ENCODE measurements at regions not wholly inside any gene's neighbourhood (a gene's known extent, or its start where the extent isn't known, plus 50 kb on each side); places are given as distances from the start of the nearest gene placed in this dataset.
"Not testable (repeated sequence)": the region's sequence is repeated elsewhere in the genome, so short reads cannot be mapped to it uniquely, and the experiment has no call there.

DNA sequence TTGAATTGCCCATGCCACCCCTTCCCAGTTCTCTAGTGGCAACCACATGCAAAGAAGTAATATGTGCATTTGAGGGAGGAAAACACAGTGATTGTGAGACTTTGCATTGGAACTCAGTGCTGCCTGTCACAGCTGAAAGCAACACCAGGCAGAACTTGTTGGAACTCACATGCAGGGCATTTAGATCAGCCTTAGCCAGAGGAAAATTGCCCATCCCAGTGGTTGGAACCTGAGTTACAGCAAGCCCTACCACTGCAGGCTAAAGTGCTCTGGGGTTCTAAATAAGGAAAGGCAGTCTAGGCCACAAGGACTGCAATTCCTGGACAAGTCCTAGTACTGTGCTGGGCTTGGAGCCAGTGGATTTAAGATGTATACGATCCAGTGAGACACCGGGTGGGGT is 245.3 kb upstream of the UFL1 start:
- FAIRE-seq: no peak

DNA sequence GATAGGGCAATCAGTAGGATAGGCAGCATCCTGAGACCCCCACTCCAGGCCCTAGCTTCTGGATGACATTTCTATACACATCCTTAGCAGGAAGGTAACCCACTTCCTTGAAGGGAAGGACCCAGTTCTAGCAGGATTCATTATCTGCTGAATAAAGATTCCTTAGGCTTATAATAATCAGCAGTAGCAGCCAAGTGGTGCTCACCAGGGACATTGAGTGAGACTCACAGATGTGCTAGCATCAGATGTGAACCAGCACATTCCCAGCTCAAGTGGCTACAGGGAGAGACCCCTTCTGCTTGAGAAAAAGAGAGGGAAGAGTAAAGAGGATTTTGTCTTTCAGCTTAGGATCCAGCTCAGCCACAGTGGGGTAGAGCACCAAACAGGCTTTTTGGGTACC is 244.8 kb upstream of the UFL1 start:
- no peak for FAIRE-seq

DNA sequence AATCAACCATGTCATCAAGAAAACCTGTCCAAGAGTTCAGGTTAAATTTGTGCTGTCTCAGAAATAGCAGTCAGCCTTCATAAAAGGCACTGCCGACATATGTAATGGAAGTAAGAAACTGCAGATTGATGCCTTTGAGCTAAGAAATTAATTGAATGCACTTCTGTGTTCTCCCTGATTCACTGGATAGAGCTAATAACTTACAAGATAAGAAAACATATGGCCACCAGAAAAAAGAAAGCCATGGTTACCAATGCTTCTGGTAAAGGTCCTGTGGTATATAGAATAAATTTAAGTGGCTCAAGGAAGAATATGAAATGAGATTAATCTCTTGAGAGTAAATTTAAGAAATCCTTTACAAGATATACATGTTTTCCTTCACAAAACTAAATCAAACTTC is 242.5 kb upstream of the UFL1 start:
- FAIRE-seq: no peak

DNA sequence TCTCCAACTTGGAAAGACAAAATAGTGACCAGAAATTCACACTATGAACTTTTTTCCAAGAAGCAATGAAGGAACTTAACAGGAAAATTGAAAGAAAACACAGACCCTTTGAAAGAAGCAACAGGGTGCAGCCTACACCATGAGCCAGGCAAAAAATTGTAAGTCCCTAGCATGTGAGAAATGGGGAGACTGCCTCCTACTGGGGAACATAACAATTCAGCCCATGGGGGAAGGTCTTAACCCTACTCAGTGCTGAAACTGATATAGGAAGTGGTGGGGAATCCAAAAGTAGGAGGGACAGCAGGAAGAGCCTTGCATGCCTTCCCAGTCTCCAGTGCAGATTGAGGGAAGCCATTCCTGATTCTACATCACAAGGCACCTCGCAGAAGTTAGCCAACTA is 235.1 kb upstream of the UFL1 start:
- no peak for FAIRE-seq

DNA sequence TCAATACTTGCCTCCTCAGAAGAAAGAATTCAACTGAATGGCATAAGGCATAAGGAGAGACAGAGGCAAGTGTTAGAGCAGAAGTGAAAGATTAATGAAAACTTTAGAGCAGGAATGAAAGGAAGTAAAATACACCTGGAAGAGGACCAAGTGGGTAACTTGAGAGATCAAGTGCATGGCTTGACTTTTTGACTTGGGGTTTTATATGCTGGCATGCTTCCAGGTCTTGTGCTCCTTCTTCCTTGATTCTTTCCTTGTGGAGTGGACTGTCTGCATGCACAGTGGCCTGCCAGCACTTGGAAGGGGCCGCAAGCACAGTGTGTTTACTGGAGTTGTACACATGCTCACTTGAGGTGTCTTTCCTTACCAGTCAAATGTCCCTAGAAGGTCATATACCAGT is 222.1 kb upstream of the UFL1 start:
- no peak for FAIRE-seq

DNA sequence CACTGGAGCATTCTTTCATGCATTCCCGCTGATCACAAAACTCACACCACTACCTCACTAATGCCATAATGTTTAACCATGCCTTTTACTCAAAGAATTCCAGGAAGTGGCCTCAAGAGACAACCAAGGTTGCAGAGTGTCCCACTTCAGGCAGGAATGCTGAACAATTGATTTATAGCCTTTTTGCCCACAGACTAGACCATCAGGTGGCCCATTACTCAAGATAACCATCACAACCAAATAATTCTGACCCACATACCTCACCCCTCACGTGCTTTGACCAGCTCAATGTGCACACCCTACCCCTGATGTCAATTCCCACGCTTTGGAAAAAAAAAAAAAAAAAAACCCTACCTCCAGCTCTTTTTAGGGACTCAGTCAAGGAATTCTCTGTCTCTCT is 220.6 kb upstream of the UFL1 start:
- FAIRE-seq: no peak

DNA sequence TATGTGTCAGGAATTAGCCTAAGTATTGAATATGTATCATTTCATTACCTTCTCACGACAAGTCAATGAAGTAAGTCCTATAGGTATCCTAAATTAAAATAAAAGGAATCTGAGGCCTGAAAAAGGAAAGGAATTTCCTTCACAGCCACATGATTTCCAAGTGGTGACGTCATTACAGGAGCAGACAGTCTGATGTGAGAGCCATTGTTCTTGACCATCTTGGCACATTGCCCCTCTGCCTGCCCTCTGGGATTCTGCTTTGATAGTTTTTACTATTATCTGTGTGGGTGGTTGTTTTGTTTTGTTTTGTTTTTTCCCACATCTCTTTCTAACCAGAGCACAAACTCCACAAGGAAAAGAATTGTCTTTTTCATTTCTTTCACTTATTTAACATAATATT is 219.8 kb upstream of the UFL1 start:
- no peak for FAIRE-seq

DNA sequence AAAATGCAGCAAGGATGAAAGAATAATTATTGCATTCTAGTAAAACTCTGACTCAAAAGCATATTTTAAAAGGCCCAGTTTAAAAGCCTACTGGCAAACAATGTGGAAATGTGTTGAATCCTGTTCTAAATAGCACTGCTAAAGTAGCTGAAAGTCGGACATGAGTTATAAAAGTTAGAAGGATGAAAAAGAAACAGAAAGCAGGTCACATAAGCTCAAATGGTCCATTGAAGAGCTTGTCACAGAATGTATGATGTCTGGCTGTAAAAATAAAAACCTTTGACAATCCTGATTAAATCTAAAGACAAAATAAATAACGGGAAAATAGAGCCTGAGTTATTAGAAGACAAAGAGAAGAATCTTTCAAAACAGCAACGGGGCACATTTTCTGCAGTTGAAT is 218.6 kb upstream of the UFL1 start:
- FAIRE-seq: no peak

DNA sequence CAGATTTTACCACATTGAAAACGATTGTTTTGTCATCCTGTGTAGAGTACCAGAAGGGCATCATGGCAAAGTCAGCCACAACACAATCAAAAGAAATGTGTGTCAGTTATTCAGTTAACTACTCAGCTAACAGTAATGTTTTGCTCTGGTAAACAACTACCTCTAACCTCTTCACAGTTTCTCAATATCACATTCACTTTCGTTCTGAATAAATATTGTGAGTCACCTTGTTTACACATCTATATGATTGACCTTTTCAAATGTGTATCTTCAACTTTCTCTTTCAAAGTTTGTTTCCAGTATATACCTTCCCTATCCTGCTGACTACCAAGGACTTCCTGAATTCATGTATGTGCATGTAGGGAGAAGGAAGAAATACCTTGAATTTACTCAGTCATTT is 216.6 kb upstream of the UFL1 start:
- no peak for FAIRE-seq

DNA sequence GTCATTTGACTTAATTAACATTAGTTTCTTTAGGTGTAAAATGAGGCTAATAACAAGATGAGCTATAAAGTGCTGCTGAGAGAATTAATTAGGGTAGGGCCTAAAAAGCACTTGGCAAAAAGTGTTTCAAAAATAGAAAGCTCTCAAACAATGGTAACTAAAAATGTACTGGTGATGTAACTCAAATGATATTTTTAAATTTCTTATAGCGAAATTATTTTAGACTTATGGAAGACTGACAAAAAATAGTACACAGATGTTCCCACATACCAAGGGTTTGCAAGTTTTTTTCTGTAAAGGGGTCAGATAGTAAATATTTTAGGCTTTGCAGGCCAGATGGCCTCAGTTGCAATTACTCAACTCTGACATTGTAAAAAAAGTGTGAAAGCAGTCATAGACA is 190.7 kb upstream of the UFL1 start:
- no peak for FAIRE-seq

DNA sequence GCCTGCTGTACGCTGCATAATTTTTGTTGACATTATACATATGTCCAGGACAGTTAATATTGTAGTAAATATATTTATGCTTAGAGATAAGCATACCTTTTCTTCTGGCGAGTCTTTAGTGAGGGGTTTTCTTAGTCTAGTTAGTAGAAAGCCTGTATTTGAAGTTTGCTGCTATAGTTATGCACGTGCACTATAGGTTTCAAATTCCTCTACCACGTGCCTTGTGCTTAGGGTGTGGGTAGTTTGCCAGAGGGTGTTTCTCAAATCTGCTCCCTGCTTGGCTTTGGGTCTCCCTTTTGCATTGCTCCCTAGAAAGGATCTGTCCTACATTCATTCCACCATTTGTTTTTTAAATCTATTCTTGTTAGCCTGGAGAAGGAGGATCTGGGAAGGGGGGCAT is 181.4 kb upstream of the UFL1 start:
- FAIRE-seq: no peak

DNA sequence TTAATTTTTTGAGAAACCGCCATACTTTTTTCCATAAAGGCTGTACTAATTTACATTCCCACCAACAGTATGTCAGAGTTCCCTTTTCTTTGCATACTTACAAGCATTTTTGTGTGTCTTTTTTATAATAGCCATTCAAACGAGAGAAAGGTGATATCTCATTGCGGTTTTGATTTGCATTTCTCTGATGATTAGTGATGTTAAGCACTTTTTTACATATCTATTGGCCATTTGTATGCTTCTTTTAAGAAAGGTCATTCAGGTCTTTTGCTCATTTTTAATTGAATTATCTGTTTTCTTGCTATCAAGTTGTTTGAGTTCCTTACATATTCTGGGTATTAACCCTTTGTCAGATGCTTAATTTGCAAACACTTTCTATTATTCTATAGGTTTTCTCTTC is 176.1 kb upstream of the UFL1 start:
- FAIRE-seq: no peak

DNA sequence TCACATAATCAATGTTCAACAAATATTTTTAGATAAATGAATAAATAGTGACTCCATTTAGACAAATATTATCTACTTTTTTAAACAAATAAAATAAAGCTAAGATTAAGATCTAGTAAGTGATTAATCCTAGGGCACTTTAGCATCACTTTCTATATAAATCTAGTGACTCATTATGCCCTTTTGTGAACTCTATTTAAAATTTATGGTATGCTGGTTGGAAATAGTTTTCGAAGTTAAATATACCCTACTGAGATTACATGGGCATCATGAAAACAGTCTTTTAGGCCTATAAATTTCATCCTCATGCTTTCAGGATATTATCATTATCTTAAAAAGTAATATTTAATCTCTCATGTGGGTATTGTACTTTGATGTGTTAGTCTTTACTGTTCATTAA is 140.4 kb upstream of the UFL1 start:
- FAIRE-seq: no peak

DNA sequence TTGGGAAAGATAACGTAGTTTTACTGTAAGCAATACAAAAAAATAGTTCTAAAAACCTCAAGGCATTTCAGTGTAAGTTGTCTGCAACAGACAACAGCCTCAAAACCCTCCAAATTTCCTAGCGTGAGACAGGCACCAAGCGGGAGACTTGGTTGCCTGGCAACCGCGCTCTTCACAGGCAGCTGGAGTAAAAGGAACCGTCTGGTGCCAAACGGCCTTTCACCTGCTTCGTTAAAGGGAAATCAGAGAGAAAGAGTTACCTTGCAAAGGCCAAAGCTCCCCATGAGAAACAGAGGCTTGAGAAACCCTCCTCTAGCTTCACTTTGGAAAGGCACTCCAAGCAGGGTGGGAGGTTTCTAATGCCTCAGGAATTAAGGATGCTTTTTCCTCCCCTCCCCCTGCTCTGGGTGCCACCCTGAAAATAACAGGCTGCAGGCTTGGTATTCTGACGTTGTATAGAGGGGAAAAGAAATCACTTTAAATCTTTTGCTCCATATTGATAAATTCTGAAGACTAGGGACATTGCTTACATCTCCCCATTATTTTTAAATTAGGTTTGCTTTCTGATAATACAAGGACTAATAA is 129.7 kb upstream of the UFL1 start:
- no peak for FAIRE-seq

DNA sequence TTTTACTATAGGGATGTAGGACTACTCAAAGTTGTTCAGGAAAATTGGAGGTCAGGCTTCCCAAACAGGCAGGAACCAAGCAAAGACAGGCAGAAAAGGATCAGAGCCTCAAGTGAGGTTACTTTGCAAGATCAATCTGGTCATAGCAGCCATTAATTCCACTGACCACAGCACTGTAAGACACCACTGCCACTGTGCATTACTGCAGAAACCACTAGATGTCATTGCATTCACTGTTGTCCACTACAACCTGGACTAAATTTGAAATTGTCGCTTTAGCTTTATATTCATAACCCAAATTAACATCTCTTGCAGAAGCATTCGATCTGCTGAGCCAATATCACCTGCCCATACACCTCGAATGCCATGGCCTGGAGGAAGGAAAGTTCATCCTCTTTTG is 126.9 kb upstream of the UFL1 start:
- FAIRE-seq: no peak

DNA sequence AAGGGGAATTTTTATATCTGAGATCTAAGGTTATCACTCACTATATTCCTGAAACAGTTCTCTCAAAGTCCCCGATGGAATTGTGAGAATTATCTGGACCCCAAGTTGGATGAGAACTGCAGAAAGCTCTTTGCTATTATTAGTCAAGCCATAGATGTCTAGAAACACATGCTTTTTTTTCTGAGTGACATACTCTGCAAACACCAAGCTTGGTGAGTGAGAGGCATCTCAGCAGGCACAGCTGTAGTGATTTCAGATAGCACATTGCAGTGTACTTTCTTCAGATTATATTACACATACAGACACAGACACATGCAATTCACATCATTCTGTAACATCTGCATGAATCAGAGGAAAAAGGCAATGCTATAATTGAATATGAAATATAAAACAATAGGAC is 111.1 kb upstream of the UFL1 start:
- no peak for FAIRE-seq

DNA sequence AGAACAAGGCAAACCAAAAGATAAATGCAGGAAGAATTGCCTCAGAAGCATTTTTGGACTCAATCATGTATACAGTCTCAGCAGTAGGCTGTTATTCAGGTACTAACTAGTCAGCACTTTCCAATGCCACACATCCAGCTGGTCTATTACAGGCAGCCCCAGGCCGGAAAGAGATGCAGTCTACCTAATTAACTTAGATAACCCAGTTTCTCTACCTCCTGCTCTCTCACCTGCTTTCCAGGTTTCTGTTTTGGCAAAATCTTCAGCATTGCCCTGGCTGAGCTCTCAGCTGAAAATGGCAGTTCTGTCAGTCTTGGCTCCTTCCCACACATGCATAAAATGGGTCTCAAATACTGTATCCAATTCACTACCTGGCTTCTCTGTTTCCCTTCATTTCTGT is 101.3 kb upstream of the UFL1 start:
- no peak for FAIRE-seq

DNA sequence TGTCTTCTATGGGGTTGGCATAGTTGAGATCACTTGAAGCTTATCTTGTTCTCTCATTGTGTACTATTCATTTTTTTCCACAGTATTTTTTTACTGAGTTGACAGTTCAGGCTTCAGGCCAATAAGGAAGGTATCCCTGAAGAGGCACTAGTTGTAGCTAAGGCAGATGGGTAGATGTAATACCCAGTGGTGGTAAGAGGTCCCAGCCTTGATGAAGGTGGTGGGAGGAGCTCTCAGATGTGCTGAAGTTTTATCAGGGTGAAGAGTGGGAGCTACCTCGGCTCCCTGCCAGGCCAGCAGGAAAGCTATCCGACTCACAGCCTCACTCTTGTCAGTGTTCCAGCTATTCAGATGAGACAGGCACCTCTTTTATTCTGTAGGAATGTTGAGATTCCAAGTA is 87.7 kb upstream of the UFL1 start:
- FAIRE-seq: no peak

DNA sequence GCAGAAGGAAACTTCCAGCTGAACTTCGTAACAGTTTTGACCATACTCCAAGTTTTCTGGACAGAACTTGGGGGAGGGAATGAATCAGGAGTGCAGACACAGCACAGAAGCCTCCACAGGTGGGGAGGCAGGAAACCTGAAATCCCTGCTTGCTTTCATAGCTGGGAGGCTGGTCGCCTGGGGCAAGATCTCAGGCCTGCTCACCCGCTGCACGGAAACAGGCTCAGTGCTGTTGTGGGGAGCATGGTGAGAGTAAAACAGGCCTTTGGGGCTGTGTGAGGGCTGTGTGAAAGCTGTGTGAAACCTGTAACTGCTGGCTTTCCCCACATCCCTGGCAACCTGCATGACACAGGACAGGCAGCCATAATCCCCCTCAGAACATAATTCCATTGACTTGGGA is 85.2 kb upstream of the UFL1 start:
- FAIRE-seq: no peak

DNA sequence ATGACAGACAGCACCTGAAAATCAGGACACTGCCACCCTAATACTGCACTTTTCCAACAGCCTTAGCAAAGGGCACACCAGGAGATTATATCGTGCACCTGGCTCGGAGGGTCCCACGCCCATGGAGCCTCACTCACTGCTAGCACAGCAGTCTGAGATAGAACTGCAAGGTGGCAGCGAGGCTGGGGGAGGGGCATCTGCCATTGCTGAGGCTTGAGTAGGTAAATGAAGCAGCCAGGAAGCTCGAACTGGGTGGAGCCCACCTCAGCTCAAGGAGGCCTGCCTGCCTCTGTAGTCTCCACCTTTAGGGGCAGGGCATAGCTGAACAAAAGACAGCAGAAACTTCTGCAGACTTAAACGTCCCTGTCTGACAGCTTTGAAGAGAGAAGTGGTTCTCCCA is 84.4 kb upstream of the UFL1 start:
- not testable (repeated sequence) for FAIRE-seq

DNA sequence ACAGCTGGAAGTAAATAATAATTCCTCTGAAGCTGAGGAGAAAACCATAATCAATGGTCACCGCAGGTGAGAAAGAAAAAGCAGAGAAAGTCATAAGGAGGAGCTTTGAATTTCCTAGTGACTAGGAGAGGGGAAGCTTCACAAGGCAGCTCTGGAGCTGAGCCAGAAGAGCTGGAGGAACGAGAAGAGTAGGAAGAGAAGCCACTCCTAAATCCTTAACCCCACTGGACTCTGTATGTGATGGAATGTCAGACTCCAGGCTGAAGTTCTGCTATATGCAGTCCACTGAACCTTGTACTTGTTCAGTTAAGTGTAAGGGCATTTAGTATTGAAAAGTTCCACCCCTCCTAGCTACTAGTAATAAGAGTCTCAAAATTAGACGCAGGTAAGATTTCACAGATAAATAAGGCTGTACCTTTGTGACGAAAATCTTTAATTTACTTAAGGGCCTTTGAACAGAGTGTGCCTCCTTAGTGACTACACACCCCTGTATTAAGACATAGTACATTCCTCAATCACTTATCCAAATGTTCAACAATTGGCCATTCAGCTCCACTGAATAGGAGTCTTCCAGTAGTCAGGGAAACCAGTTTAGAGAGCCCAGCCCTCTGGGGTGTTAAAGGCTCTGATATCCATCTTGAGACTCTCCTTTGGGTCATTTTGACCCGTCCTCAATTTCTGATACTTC is 71.4 kb upstream of the UFL1 start:
- FAIRE-seq: no peak

DNA sequence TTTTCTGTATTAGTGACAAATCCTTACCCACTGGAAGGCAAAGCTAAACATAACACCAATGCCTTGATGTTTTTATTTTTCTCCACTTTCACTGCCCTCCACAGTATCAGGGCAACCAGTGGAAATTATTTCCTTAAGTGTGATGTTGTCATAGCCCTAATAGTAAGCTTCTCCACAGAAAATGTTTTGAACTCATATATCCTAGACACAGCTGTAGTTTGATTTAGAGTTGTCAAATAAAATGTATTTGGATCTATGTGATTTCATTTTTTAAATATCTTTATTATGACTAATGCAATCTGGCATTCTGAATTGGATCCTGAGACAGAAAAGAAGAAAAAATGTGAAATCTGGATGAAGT is 70.9 kb upstream of the UFL1 start:
- no peak for FAIRE-seq

DNA sequence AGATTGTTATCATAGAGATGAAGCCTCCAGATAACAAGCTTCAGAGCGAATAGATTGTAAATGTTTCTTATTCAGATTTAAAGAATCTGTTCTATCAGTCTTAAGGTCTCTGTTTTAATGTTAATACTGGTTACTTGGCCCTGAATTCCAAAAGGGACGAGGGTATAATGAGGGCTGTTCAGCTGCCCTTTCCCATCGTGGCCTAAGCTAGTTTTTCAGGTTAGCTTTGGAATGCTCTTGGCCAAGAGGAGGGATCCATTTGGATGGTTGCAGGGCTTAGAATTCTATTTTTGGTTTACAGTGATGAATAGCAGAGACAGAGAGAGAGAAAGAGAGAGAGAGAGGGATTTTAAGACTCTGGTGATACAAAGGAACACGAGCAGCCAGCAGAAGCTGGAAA is 62.8 kb upstream of the UFL1 start:
- no peak for FAIRE-seq

DNA sequence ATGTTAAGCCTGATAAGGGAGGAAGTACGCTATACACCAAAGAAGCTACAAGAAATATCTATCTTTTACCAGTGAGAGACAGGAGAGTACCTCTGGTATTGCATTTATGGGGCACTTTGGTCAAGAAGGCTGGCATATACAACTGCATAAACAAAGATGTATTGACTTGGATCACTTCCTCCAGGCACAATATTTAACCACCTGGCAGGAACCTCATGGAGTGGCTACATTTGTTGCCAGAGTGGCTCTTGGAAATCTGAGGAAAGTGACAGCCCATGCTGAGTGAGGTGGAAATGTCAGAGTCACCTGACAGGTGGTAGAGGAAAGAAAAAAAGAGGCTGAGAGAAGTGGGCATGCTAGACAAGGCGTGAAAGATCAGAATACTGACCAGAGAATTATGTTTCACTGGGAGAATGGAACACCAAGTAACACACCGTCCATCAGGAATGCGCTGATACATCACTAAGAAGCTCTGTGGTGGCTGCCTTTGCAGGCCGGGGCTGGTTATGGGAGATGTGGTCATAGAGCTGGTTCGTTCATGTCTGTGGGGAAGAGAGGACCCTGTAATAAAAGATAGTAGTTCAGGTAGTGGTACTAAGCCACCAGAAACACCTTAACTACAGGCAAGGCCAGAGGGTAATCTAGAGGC is 61.4 kb upstream of the UFL1 start:
- FAIRE-seq: no peak

DNA sequence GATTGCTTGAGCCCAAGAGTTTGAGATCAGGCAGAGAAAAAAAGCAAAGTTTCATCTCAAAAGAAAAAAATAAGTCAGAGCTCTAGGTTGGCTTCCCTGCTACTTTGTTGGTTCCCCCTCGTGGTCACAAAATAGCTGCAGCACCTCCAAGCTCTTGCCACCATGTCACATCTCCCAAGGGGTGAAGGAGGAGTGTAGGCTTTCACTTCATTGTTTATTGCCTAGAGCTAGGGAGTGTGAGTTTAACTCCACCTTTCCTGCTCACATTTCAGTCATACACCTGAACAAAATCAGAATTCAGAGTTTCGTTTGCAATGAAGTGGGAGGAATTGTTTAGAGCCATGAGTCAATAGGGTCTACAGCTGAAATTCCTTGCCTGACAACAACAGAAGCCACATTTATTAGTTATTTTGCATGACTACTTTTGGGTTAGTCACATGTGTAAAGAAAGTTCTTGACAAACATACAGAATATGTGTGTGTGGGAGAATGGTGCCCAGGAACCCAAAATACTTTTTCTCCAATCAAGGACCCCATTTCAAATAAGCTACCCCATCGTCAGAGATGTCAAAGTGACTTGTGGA is 56.2 kb upstream of the UFL1 start:
- FAIRE-seq: no peak
